ENCODE measurements at regions not wholly inside any gene's neighbourhood (a gene's known extent, or its start where the extent isn't known, plus 50 kb on each side); places are given as distances from the start of the nearest gene placed in this dataset.

GRCh38 chr2:122172812-122173211, 417.4 kb downstream of the TSN start:
- TF ChIP-seq POLR2AphosphoS5 (IDR thresholded peaks at IDR 0.05; ENCODE audit: low read depth, low read length) (no peak), POLR2A (IDR thresholded peaks at IDR 0.05; ENCODE audit: low read depth, low read length) (no peak)
